ENCODE measurements at regions not wholly inside any gene's neighbourhood (a gene's known extent, or its start where the extent isn't known, plus 50 kb on each side); places are given as distances from the start of the nearest gene placed in this dataset.
A peak's percentile ranks its signal among the peaks of the same experiment; 100 is the strongest.

GRCh38 chr10:36808625-36809362, 316.6 kb upstream of the ANKRD30A start:
- TF ChIP-seq, protein P1, sequence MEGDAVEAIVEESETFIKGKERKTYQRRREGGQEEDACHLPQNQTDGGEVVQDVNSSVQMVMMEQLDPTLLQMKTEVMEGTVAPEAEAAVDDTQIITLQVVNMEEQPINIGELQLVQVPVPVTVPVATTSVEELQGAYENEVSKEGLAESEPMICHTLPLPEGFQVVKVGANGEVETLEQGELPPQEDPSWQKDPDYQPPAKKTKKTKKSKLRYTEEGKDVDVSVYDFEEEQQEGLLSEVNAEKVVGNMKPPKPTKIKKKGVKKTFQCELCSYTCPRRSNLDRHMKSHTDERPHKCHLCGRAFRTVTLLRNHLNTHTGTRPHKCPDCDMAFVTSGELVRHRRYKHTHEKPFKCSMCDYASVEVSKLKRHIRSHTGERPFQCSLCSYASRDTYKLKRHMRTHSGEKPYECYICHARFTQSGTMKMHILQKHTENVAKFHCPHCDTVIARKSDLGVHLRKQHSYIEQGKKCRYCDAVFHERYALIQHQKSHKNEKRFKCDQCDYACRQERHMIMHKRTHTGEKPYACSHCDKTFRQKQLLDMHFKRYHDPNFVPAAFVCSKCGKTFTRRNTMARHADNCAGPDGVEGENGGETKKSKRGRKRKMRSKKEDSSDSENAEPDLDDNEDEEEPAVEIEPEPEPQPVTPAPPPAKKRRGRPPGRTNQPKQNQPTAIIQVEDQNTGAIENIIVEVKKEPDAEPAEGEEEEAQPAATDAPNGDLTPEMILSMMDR (IDR thresholded peaks at IDR 0.05; ENCODE audit: control extremely low read depth, extremely low read depth) = no peak
- Histone ChIP-seq H3K4me1 (ENCODE audit: control insufficient read depth in 5 of 5, insufficient read depth in 5 of 5, low read length in 5 of 5) (no peaks in the 10 kb centered on the region), H3K4me3 (no peak overlapping the region), H3K27ac (ENCODE audit: low read depth in 1 of 2, low read length in 1 of 2) (no peak overlapping the region), H3K9me3 (ENCODE audit: control insufficient read depth in 4 of 4, insufficient read depth in 3 of 4, low read length in 3 of 4) (no peaks in the 10 kb centered on the region), H3K9ac (ENCODE audit: insufficient read depth in 1 of 2, low read length in 2 of 2) (no peak overlapping the region), H3K36me3 (ENCODE audit: control insufficient read depth in 4 of 4, insufficient read depth in 4 of 4, low read length in 4 of 4) (no peaks in the 10 kb centered on the region), H3K27me3 (ENCODE audit: control insufficient read depth in 3 of 3, insufficient read depth in 3 of 3, low read length in 2 of 3) (no peaks in the 10 kb centered on the region)
- WGBS, 2 donors = 69 to 76% methylated on average over 2 of the region's 2 CpGs
- DNase-seq (no peak), ATAC-seq (ENCODE audit: insufficient read depth, low FRiP score) (no peak)

- H3K4me1 ChIP-seq (ENCODE audit: control insufficient read depth in 5 of 5, insufficient read depth in 5 of 5, low read length in 5 of 5) = peaks cover 0 to 20% (median 6%) of the 10 kb centered on the region in 5 donors
- TF ChIP-seq, protein P1 (IDR thresholded peaks at IDR 0.05; ENCODE audit: control extremely low read depth, extremely low read depth) = no peak
- ATAC-seq (ENCODE audit: insufficient read depth, low FRiP score) (no peak), DNase-seq (no peak)
- no peaks in the 10 kb centered on the region for H3K36me3 ChIP-seq (ENCODE audit: control insufficient read depth in 4 of 4, insufficient read depth in 4 of 4, low read length in 4 of 4)
- no peak overlapping the region for H3K27ac ChIP-seq (ENCODE audit: low read depth in 1 of 2, low read length in 1 of 2)
- no peaks in the 10 kb centered on the region for H3K27me3 ChIP-seq (ENCODE audit: control insufficient read depth in 3 of 3, insufficient read depth in 3 of 3, low read length in 2 of 3)
- no peak overlapping the region for H3K9ac ChIP-seq (ENCODE audit: insufficient read depth in 1 of 2, low read length in 2 of 2)
- no peak overlapping the region for H3K4me3 ChIP-seq
- H3K9me3 ChIP-seq (ENCODE audit: control insufficient read depth in 4 of 4, insufficient read depth in 3 of 4, low read length in 3 of 4) = peaks cover 0 to 2% (median 0%) of the 10 kb centered on the region in 4 donors
- 63 to 80% methylated on average over 6 of the region's 6 CpGs for WGBS, 2 donors
Observed at GRCh38 chr10:36803229-36803628, 322.2 kb upstream of the ANKRD30A start.

DNA sequence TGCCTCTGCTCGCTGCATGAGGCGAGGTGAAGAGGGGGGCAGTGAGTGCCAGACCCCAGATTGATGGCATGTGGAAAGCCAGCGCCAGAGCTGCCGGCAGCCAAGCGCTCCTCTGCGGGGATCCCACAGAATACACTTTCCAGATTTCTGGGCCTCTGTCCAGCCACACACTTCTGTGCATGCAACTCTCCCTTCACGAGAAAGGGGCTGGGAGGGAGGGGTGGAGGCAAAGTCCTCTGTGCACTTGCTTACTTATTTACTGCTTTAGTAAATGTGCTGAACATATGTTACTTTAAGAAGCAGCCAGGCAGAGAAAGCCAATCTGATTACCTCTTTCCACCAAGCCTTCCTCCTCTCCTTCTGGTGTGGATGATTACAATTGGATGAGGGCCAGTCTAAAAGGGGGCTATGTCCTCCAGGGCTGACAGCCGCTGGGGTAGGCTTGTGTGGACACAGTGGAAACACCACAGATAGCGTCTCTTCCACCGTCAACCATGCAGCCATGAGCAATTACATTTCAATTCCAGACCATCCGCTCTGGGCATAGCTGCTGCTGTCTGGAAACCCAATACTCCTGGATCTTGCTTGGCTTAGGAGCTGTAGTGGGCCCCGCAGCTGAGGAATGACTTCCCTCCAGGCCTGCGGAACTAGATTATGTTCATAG, 322.8 kb upstream of the ANKRD30A start:
- DNase-seq (peak; percentile 81 to 89 (median 86)), ATAC-seq (ENCODE audit: insufficient read depth, low FRiP score) (peak; percentile 27)
- H3K36me3 ChIP-seq (ENCODE audit: control insufficient read depth in 4 of 4, insufficient read depth in 4 of 4, low read length in 4 of 4) = no peaks in the 10 kb centered on the region
- peaks cover 0 to 2% (median 0%) of the 10 kb centered on the region in 4 donors for H3K9me3 ChIP-seq (ENCODE audit: control insufficient read depth in 4 of 4, insufficient read depth in 3 of 4, low read length in 3 of 4)
- WGBS, 2 donors = 48 to 69% methylated on average over 13 of the region's 13 CpGs
- H3K27ac ChIP-seq (ENCODE audit: low read depth in 1 of 2, low read length in 1 of 2) = peak overlapping the region in 1 of 2 donors; percentile 15
- H3K27me3 ChIP-seq (ENCODE audit: control insufficient read depth in 3 of 3, insufficient read depth in 3 of 3, low read length in 2 of 3) = no peaks in the 10 kb centered on the region
- peaks cover 0 to 20% (median 6%) of the 10 kb centered on the region in 5 donors for H3K4me1 ChIP-seq (ENCODE audit: control insufficient read depth in 5 of 5, insufficient read depth in 5 of 5, low read length in 5 of 5)
- no peak overlapping the region for H3K9ac ChIP-seq (ENCODE audit: insufficient read depth in 1 of 2, low read length in 2 of 2)
- no peak overlapping the region for H3K4me3 ChIP-seq
- TF ChIP-seq, protein P1 (IDR thresholded peaks at IDR 0.05; ENCODE audit: control extremely low read depth, extremely low read depth) = no peak
